Mammary epithelial cell (primary cell): ENCODE measurements at regions not wholly inside any gene's neighbourhood (a gene's known extent, or its start where the extent isn't known, plus 50 kb on each side); places are given as distances from the start of the nearest gene placed in this dataset.

Experiments
- EZH2 ChIP-seq: IDR thresholded peaks from 2 replicates; pipeline ENCODE4 v1.6.1; 2012; ENCODE audit warnings: low read length, inconsistent platforms, borderline replicate concordance
- TF ChIP-seq, protein P1 (sequence below), 2 donors: IDR thresholded peaks in 1 of 2; conservative IDR thresholded peaks in 1 of 2; 2 replicates each; pipeline ENCODE4 v1.5.1; 2011 to 2012; ENCODE audit warnings: inconsistent platforms in 2 of 2, low read length in 2 of 2, mild to moderate bottlenecking in 2 of 2, control low read depth in 1 of 2, low read depth in 1 of 2; ENCODE audit not compliant: insufficient read depth in 1 of 2; ENCODE audit errors: extremely low read depth in 1 of 2

DNA sequence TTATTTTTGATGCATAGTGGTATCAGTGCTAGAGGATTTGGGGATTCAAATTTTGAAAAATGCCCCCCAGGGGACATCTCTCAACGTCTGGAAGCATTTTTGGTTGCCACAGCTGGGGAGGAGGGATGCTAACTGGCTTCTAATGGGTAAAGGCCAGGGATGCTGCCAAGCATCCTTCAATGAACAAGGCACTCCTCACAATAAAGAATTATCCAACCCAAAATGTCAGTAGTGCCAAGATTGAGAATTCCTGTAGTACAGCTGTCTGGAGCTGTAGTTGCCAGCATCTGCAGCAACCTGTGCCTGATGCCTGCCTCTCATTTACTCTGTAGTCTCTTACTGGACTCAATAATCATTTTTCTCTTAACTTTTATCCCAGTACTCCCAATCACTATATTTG, 53.5 kb downstream of the SEPTIN7 start:
- TF ChIP-seq, protein P1, sequence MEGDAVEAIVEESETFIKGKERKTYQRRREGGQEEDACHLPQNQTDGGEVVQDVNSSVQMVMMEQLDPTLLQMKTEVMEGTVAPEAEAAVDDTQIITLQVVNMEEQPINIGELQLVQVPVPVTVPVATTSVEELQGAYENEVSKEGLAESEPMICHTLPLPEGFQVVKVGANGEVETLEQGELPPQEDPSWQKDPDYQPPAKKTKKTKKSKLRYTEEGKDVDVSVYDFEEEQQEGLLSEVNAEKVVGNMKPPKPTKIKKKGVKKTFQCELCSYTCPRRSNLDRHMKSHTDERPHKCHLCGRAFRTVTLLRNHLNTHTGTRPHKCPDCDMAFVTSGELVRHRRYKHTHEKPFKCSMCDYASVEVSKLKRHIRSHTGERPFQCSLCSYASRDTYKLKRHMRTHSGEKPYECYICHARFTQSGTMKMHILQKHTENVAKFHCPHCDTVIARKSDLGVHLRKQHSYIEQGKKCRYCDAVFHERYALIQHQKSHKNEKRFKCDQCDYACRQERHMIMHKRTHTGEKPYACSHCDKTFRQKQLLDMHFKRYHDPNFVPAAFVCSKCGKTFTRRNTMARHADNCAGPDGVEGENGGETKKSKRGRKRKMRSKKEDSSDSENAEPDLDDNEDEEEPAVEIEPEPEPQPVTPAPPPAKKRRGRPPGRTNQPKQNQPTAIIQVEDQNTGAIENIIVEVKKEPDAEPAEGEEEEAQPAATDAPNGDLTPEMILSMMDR (conservative IDR thresholded peaks at IDR 0.05 in 1 of 2, IDR thresholded peaks at IDR 0.05 in 1 of 2; ENCODE audit: extremely low read depth in 1 of 2, insufficient read depth in 1 of 2, low read depth in 1 of 2, low read length in 2 of 2), result no peak
- TF ChIP-seq EZH2, result no peak
